HG02642 (cell line): ENCODE measurements at regions not wholly inside any gene's neighbourhood (a gene's known extent, or its start where the extent isn't known, plus 50 kb on each side); places are given as distances from the start of the nearest gene placed in this dataset.
"Not testable (repeated sequence)": the region's sequence is repeated elsewhere in the genome, so short reads cannot be mapped to it uniquely, and the experiment has no call there.

Experiments
- ATAC-seq: cut with Tn5 transposase; IDR thresholded peaks from one replicate; pipeline ENCODE4 v1.9.1; 2021; ENCODE audit warnings: mild to moderate bottlenecking; ENCODE audit not compliant: unreplicated experiment, poor library complexity

GRCh38 chr6:137653706-137654059 is 159.5 kb upstream of the OLIG3 start:
- ATAC-seq = no peak

DNA sequence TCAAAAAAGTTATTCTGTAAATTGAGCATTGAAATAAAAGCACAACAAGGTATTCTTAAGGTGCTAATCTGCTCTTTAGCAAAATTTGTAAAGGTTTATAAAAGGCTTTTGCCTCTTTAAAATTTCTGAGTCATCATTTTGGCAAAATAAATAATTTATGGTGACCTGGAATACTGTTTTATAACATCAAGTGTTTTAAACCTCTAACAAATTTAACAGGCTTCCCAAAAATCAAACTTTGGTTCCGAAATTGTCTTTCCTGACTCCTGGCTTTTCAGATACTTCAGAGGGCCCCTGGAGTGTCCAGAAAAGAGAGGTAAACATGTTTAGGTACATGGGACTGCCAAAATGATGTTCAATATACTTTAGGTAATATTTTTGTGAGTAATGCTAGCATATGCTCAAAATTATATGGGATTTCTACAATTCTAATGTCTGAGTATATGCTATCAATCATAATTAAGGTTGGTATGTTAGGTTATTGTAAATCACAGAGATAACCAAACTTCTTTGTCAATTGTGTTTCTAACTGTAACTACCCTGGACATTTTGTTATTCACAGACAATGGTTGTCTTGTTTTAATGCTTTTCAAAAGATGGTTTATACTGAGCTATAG is 160.3 kb upstream of the OLIG3 start:
- no peak for ATAC-seq

GRCh38 chr6:137655291-137655690 is 161.1 kb upstream of the OLIG3 start:
- ATAC-seq = no peak

DNA sequence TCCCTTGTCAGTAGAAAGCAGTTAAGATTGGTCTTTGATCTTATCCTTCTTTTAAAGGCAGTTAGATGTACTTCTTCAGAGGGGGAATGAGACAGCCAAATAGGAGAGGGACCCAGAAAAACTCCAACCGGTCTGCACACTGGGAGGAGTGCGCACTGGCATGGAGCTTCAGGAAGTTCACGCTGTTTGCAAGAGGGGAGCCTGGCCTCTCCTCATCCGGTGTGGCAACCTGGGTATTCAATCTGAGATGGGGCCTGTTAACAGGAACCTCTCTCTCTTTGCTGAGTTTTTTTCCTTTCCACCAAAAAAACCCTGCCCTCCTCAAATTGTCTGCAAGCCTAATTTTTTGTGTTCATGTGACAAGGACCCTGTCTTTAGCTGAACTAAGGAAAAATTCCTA is 162.5 kb upstream of the OLIG3 start:
- no peak for ATAC-seq

GRCh38 chr6:137657351-137657911 is 163.2 kb upstream of the OLIG3 start:
- ATAC-seq = no peak

GRCh38 chr6:137658287-137658686 is 164.1 kb upstream of the OLIG3 start:
- no peak for ATAC-seq

GRCh38 chr6:137659871-137660270 is 165.7 kb upstream of the OLIG3 start:
- no peak for ATAC-seq

DNA sequence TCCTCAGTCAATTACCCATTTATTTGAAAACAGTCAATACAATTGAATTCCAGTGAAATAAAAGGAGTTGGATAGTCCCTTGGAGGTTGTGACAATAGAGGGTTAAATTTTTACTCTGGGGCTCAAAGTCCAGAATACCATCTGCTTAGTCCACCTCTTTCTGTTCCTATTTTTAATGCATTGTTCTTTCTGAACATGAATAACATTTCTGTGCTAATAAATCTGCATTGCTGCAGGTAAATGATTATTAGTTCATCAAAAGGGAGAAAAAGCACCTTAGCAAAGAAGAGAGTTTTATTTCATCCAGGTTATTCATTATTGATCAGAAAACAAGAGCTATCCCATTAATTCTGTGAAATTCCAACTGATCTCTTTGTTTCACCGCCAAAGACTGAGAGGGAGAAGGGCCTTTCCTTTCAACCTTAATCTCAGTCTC is 166.1 kb upstream of the OLIG3 start:
- no peak for ATAC-seq

GRCh38 chr6:137661601-137662000 is 167.4 kb upstream of the OLIG3 start:
- ATAC-seq = peak; percentile 58

- no peak for ATAC-seq
Observed at GRCh38 chr6:137664183-137664582, 170.0 kb upstream of the OLIG3 start.

- ATAC-seq = no peak
Observed at GRCh38 chr6:137665342-137665934, 171.2 kb upstream of the OLIG3 start.

GRCh38 chr6:137666202-137666774 is 172.1 kb upstream of the OLIG3 start:
- no peak for ATAC-seq

- no peak for ATAC-seq
Observed at GRCh38 chr6:137673603-137674002, 179.4 kb upstream of the OLIG3 start.

- ATAC-seq = peak; percentile 43
Observed at GRCh38 chr6:137676888-137677287, 182.7 kb upstream of the OLIG3 start.

DNA sequence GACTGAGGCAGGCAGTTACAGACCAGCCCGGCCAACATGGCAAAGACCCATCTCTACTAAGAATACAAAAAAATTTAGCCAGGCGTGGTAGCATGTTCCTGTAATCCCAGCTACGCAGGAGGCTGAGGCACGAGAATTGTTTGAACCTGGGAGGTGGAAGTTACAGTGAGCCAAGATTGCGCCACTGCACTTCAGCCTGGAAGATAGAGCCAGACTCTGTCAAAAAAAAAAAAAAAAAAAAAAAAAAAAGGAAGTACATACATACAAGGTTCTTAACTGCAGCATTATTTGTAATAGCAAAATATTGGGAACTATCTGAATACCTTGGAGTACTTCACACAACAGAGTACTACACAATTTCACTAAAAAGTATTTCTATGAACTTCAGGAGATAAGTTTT is 183.5 kb upstream of the OLIG3 start:
- ATAC-seq = no peak

GRCh38 chr6:137678451-137678850 is 184.3 kb upstream of the OLIG3 start:
- ATAC-seq = no peak

GRCh38 chr6:137680705-137681346 is 186.2 kb upstream of the TNFAIP3 start:
- ATAC-seq = no peak

DNA sequence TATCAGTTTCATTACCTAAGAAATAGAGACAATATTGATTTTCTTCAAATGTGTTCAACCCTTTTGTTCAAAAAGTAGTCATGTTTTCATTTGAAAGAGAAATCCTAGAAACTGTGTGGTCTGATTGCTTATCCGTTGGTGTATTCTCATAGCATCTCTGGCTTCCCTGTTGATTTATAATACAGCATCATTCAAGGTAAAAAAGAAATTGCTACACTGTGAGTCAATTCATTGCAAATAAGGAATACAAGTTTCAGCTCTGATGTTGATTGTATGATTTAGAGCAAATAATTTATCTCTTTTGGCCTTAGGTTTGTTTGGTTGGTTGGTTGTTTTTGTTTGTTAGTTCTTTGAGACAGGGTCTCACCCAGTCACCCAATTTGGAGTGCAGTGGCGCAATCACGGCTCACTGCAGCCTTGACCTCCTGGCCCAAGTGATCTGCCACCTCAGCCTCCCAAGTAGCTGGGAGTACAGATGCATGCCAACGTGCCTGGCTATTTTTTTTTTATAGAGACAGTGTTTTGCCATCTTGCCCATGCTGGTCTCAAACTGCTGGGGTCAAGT is 185.5 kb upstream of the TNFAIP3 start:
- ATAC-seq = no peak

GRCh38 chr6:137682658-137683057 is 184.4 kb upstream of the TNFAIP3 start:
- not testable (repeated sequence) for ATAC-seq

GRCh38 chr6:137683916-137684315 is 183.1 kb upstream of the TNFAIP3 start:
- ATAC-seq = no peak

- ATAC-seq = no peak
Observed at GRCh38 chr6:137685798-137686375, 181.2 kb upstream of the TNFAIP3 start.
